ENCODE measurements at regions not wholly inside any gene's neighbourhood (a gene's known extent, or its start where the extent isn't known, plus 50 kb on each side); places are given as distances from the start of the nearest gene placed in this dataset.

GRCh38 chr10:62708569-62708968 is 96.0 kb upstream of the ADO start:
- H3K4me3 Mint-ChIP-seq: no peak overlapping the region
- H3K9me3 Mint-ChIP-seq: peaks cover 8% of the 10 kb centered on the region
- no peaks in the 10 kb centered on the region for H3K27me3 ChIP-seq (ENCODE audit: control insufficient read depth, insufficient read depth, low read length, poor library complexity, severe bottlenecking)
- no peaks in the 10 kb centered on the region for H3K9me3 ChIP-seq (ENCODE audit: control insufficient read depth, low read length)
- no peak for DNase-seq
- no peak overlapping the region for H3K4me3 ChIP-seq (ENCODE audit: low read length)
- no peak overlapping the region for H3K9ac ChIP-seq (ENCODE audit: extremely low read depth, low read length, poor library complexity, severe bottlenecking)
- no peak overlapping the region for H3K27ac ChIP-seq (ENCODE audit: low read depth, low read length)
- H3K27me3 Mint-ChIP-seq (ENCODE audit: insufficient read depth): no peaks in the 10 kb centered on the region
- peaks cover 2% of the 10 kb centered on the region for H3K36me3 Mint-ChIP-seq (ENCODE audit: low read depth)
- H3K27ac Mint-ChIP-seq: no peak overlapping the region
- TF ChIP-seq, protein P1, sequence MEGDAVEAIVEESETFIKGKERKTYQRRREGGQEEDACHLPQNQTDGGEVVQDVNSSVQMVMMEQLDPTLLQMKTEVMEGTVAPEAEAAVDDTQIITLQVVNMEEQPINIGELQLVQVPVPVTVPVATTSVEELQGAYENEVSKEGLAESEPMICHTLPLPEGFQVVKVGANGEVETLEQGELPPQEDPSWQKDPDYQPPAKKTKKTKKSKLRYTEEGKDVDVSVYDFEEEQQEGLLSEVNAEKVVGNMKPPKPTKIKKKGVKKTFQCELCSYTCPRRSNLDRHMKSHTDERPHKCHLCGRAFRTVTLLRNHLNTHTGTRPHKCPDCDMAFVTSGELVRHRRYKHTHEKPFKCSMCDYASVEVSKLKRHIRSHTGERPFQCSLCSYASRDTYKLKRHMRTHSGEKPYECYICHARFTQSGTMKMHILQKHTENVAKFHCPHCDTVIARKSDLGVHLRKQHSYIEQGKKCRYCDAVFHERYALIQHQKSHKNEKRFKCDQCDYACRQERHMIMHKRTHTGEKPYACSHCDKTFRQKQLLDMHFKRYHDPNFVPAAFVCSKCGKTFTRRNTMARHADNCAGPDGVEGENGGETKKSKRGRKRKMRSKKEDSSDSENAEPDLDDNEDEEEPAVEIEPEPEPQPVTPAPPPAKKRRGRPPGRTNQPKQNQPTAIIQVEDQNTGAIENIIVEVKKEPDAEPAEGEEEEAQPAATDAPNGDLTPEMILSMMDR (conservative IDR thresholded peaks at IDR 0.05): no peak
- no peaks in the 10 kb centered on the region for H3K4me1 Mint-ChIP-seq
- no peaks in the 10 kb centered on the region for H3K36me3 ChIP-seq (ENCODE audit: control insufficient read depth, insufficient read depth, low read length)
- WGBS, 2 experiments (ENCODE audit: insufficient coverage in 1 of 2, insufficient read length in 1 of 2): 93% methylated on average over 4 of the region's 4 CpGs; no CpG with 5 or more reads in 1 of the 2 experiments
- no peaks in the 10 kb centered on the region for H3K4me1 ChIP-seq (ENCODE audit: control insufficient read depth, insufficient read depth, low read length)

- H3K4me1 ChIP-seq (ENCODE audit: control insufficient read depth, insufficient read depth, low read length): no peaks in the 10 kb centered on the region
- H3K27ac ChIP-seq (ENCODE audit: low read depth, low read length): no peak overlapping the region
- Mint-ChIP-seq H3K4me1 (no peaks in the 10 kb centered on the region), H3K9me3 (peaks cover 4% of the 10 kb centered on the region), H3K4me3 (no peak overlapping the region), H3K27ac (no peak overlapping the region), H3K27me3 (ENCODE audit: insufficient read depth) (no peaks in the 10 kb centered on the region), H3K36me3 (ENCODE audit: low read depth) (peaks cover 1% of the 10 kb centered on the region)
- no peaks in the 10 kb centered on the region for H3K27me3 ChIP-seq (ENCODE audit: control insufficient read depth, insufficient read depth, low read length, poor library complexity, severe bottlenecking)
- WGBS, 2 experiments (ENCODE audit: insufficient coverage in 1 of 2, insufficient read length in 1 of 2): 86% methylated on average over 3 of the region's 3 CpGs; no CpG with 5 or more reads in 1 of the 2 experiments
- H3K9ac ChIP-seq (ENCODE audit: extremely low read depth, low read length, poor library complexity, severe bottlenecking): no peak overlapping the region
- DNase-seq: no peak
- TF ChIP-seq, protein P1 (conservative IDR thresholded peaks at IDR 0.05): no peak
- H3K36me3 ChIP-seq (ENCODE audit: control insufficient read depth, insufficient read depth, low read length): no peaks in the 10 kb centered on the region
- no peak overlapping the region for H3K4me3 ChIP-seq (ENCODE audit: low read length)
- no peaks in the 10 kb centered on the region for H3K9me3 ChIP-seq (ENCODE audit: control insufficient read depth, low read length)
These were observed 95.3 kb upstream of the ADO start for GRCh38 chr10:62709200-62709599.

DNA sequence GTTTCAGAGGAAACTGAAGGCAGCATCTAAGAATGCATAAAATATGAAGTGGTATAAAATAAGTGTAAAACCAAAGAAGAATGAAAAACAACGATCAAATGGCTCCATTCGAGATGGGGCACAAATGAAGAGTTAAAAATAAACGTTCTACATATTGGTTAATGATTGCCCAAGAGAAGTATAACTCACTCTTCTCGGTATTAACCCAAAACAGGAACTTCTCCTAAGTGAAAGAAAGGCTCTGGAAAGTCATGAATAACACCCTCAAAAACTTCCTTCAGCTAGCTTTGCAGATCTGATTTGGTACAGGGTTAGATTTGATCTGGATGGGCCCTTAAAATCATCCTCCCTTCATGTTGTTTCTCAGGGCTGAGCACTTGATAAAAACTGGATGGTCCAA is 94.3 kb upstream of the ADO start:
- H3K27me3 ChIP-seq (ENCODE audit: control insufficient read depth, insufficient read depth, low read length, poor library complexity, severe bottlenecking): no peaks in the 10 kb centered on the region
- H3K9ac ChIP-seq (ENCODE audit: extremely low read depth, low read length, poor library complexity, severe bottlenecking): no peak overlapping the region
- no peak overlapping the region for H3K27ac Mint-ChIP-seq
- 89 to 100% methylated on average over 3 to 4 of the region's 4 CpGs for WGBS, 2 experiments (ENCODE audit: insufficient coverage in 1 of 2, insufficient read length in 1 of 2)
- TF ChIP-seq, protein P1 (conservative IDR thresholded peaks at IDR 0.05): no peak
- no peak for DNase-seq
- H3K4me3 ChIP-seq (ENCODE audit: low read length): no peak overlapping the region
- H3K27me3 Mint-ChIP-seq (ENCODE audit: insufficient read depth): no peaks in the 10 kb centered on the region
- H3K9me3 ChIP-seq (ENCODE audit: control insufficient read depth, low read length): no peaks in the 10 kb centered on the region
- no peaks in the 10 kb centered on the region for H3K4me1 Mint-ChIP-seq
- H3K9me3 Mint-ChIP-seq: peaks cover 2% of the 10 kb centered on the region
- no peaks in the 10 kb centered on the region for H3K36me3 Mint-ChIP-seq (ENCODE audit: low read depth)
- H3K4me3 Mint-ChIP-seq: no peak overlapping the region
- no peaks in the 10 kb centered on the region for H3K36me3 ChIP-seq (ENCODE audit: control insufficient read depth, insufficient read depth, low read length)
- no peaks in the 10 kb centered on the region for H3K4me1 ChIP-seq (ENCODE audit: control insufficient read depth, insufficient read depth, low read length)
- H3K27ac ChIP-seq (ENCODE audit: low read depth, low read length): no peak overlapping the region

Data from endodermal cell (in vitro differentiated cells).